ENCODE measurements at regions not wholly inside any gene's neighbourhood (a gene's known extent, or its start where the extent isn't known, plus 50 kb on each side); places are given as distances from the start of the nearest gene placed in this dataset.

DNA sequence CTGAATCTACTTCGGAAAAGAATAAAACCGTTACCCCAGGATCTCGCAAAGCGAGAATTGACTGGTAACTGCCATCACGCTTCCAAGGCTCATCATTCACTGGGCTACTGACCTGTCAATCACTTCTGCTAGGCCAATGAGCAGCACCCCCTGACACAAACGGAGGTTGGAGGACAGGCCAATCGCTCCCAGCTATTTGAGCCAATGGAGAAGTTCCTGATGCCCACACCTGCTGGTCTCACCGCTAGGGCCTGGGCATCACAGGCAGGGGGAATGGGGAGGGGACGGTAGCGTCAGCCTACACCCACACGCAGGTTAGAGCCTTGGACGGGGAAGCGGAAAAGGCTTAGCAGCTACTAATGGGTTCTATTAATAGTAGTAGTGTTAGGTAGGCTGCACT lies 56.7 kb upstream of the CHST1 start:
- no peak overlapping the region for H3K27ac ChIP-seq
- TF ChIP-seq, protein P1, sequence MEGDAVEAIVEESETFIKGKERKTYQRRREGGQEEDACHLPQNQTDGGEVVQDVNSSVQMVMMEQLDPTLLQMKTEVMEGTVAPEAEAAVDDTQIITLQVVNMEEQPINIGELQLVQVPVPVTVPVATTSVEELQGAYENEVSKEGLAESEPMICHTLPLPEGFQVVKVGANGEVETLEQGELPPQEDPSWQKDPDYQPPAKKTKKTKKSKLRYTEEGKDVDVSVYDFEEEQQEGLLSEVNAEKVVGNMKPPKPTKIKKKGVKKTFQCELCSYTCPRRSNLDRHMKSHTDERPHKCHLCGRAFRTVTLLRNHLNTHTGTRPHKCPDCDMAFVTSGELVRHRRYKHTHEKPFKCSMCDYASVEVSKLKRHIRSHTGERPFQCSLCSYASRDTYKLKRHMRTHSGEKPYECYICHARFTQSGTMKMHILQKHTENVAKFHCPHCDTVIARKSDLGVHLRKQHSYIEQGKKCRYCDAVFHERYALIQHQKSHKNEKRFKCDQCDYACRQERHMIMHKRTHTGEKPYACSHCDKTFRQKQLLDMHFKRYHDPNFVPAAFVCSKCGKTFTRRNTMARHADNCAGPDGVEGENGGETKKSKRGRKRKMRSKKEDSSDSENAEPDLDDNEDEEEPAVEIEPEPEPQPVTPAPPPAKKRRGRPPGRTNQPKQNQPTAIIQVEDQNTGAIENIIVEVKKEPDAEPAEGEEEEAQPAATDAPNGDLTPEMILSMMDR (IDR thresholded peaks at IDR 0.05; ENCODE audit: low read depth, low read length), result no peak
- no peak for DNase-seq
- no peak overlapping the region for H3K4me3 ChIP-seq (ENCODE audit: low read depth, low read length)
- no peaks in the 10 kb centered on the region for H3K27me3 ChIP-seq (ENCODE audit: insufficient read depth, low read depth, severe bottlenecking)
- H3K36me3 ChIP-seq, result no peaks in the 10 kb centered on the region
- H3K9me3 ChIP-seq (ENCODE audit: severe bottlenecking), result no peaks in the 10 kb centered on the region

DNA sequence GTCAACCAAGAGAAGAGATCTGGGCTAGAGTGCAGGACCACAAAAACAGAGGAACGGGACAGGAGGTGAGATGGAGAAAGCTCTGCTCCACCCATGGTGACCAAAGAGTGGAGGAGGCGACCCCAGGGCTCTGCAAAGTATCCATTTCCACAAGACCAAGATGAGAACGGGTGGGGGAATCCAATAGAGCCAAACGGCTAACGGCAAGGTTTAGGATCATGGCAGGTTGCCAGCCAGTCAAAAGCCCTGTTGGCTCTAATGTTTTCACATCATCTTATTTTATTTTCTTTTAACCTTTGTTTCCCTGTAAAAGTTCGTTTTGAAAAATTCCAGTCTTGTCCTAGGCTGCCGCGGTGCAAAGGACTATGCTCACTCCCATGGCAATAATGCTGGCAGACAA lies 52.1 kb upstream of the CHST1 start:
- Histone ChIP-seq H3K27ac (no peak overlapping the region), H3K9me3 (ENCODE audit: severe bottlenecking) (no peaks in the 10 kb centered on the region), H3K27me3 (ENCODE audit: insufficient read depth, low read depth, severe bottlenecking) (no peaks in the 10 kb centered on the region), H3K4me3 (ENCODE audit: low read depth, low read length) (no peak overlapping the region), H3K36me3 (no peaks in the 10 kb centered on the region)
- DNase-seq, result no peak
- TF ChIP-seq, protein P1 (IDR thresholded peaks at IDR 0.05; ENCODE audit: low read depth, low read length), result no peak

DNA sequence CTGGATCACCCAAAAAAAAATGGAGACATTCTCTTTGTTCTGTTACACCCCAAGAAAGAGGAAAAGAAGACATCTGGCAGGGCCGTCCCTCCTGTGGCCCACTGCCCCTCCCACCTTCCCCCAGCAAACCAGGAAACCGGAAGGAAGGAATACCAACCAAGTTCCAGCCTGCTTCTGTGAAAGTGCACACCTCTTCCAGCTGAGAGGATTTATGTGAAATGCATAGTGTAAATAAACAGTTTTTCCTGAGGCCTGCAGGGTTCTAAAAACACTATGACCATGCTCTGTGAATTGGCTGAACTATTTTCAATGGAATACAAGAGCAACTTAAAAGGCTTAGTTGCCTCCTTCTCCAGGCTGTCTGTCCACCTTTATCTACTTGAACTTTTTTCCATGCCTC lies 50.0 kb upstream of the CHST1 start:
- no peak overlapping the region for H3K27ac ChIP-seq
- H3K9me3 ChIP-seq (ENCODE audit: severe bottlenecking), result no peaks in the 10 kb centered on the region
- no peak overlapping the region for H3K4me3 ChIP-seq (ENCODE audit: low read depth, low read length)
- H3K36me3 ChIP-seq, result no peaks in the 10 kb centered on the region
- TF ChIP-seq, protein P1 (IDR thresholded peaks at IDR 0.05; ENCODE audit: low read depth, low read length), result no peak
- no peak for DNase-seq
- H3K27me3 ChIP-seq (ENCODE audit: insufficient read depth, low read depth, severe bottlenecking), result no peaks in the 10 kb centered on the region

All from WERI-Rb-1 (cell line).